Stimulated activated naive CD4-positive, alpha-beta T cell (primary cell): ENCODE measurements at regions not wholly inside any gene's neighbourhood (a gene's known extent, or its start where the extent isn't known, plus 50 kb on each side); places are given as distances from the start of the nearest gene placed in this dataset.
"Not testable (repeated sequence)": the region's sequence is repeated elsewhere in the genome, so short reads cannot be mapped to it uniquely, and the experiment has no call there.

ENCODE experiments used
- DNase-seq, 6 experiments: peaks; one replicate each; lab custom pipeline; 2025; lab: John Stamatoyannopoulos, UW

- DNase-seq, result no peak
Observed at GRCh38 chr16:87156195-87156594, 161.0 kb downstream of the C16orf95 start.

GRCh38 chr16:87160234-87160636 lies 157.0 kb downstream of the C16orf95 start:
- DNase-seq, result no peak

- no peak for DNase-seq
Observed at GRCh38 chr16:87160701-87161337, 156.4 kb downstream of the C16orf95 start.

- DNase-seq, result not testable (repeated sequence)
Observed at GRCh38 chr16:87161410-87161809, 155.8 kb downstream of the C16orf95 start.

GRCh38 chr16:87161822-87162676 lies 155.1 kb downstream of the C16orf95 start:
- DNase-seq, result no peak

GRCh38 chr16:87162799-87163198 lies 154.4 kb downstream of the C16orf95 start:
- DNase-seq, result not testable (repeated sequence)

GRCh38 chr16:87163637-87164036 lies 153.6 kb downstream of the C16orf95 start:
- no peak for DNase-seq

- DNase-seq, result no peak
Observed at GRCh38 chr16:87165151-87165550, 152.0 kb downstream of the C16orf95 start.

GRCh38 chr16:87165885-87166284 lies 151.3 kb downstream of the C16orf95 start:
- no peak for DNase-seq

GRCh38 chr16:87166321-87166720 lies 150.9 kb downstream of the C16orf95 start:
- DNase-seq, result no peak

- no peak for DNase-seq
Observed at GRCh38 chr16:87166934-87167333, 150.3 kb downstream of the C16orf95 start.

GRCh38 chr16:87169509-87169995 lies 147.6 kb downstream of the C16orf95 start:
- no peak for DNase-seq

GRCh38 chr16:87170310-87170709 lies 146.9 kb downstream of the C16orf95 start:
- no peak for DNase-seq

GRCh38 chr16:87171723-87172122 lies 145.5 kb downstream of the C16orf95 start:
- no peak for DNase-seq

GRCh38 chr16:87172632-87173031 lies 144.6 kb downstream of the C16orf95 start:
- DNase-seq, result no peak

GRCh38 chr16:87173294-87173893 lies 143.8 kb downstream of the C16orf95 start:
- DNase-seq, result no peak

- no peak for DNase-seq
Observed at GRCh38 chr16:87174061-87174460, 143.1 kb downstream of the C16orf95 start.

- no peak for DNase-seq
Observed at GRCh38 chr16:87176735-87177134, 140.5 kb downstream of the C16orf95 start.

- no peak for DNase-seq
Observed at GRCh38 chr16:87177673-87178072, 139.5 kb downstream of the C16orf95 start.

- no peak for DNase-seq
Observed at GRCh38 chr16:87178177-87178863, 138.9 kb downstream of the C16orf95 start.

GRCh38 chr16:87178977-87179376 lies 138.2 kb downstream of the C16orf95 start:
- no peak for DNase-seq

GRCh38 chr16:87180069-87180468 lies 137.1 kb downstream of the C16orf95 start:
- DNase-seq, result no peak
